Right renal cortex interstitium (tissue), 3 donors: ENCODE measurements at regions not wholly inside any gene's neighbourhood (a gene's known extent, or its start where the extent isn't known, plus 50 kb on each side); places are given as distances from the start of the nearest gene placed in this dataset.
"Not testable (repeated sequence)": the region's sequence is repeated elsewhere in the genome, so short reads cannot be mapped to it uniquely, and the experiment has no call there.

Source experiments
- DNase-seq, 3 donors: peaks; one replicate each; pipeline ENCODE4 v3.0.0-alpha.2; 2013; ENCODE audit warnings: low read depth in 3 of 3, low spot score in 2 of 3

- DNase-seq: no peak
Observed at GRCh38 chr21:20418353-20418752, 579.9 kb upstream of the NCAM2 start.

GRCh38 chr21:20419772-20420171 lies 578.4 kb upstream of the NCAM2 start:
- DNase-seq: no peak

DNA sequence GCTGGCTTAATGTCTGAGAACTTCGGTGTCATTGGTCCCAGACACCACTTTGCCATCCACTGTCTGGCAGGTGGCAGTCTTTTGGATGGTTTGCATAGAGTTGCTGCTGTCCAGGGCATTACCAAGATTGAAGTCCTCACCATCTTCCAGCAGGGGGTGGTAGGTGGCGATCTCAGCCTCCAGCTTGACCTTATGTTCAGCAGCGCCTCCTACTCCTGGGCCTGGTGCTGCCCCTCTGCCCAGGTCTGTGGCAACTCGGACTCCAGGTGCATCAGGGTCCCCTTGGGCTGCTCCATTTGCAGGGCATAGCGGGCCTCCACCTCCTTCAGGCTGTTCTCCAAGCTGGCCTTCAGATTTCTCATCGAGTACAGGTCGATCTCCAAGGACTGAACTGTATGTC lies 573.3 kb upstream of the NCAM2 start:
- DNase-seq: no peak

- no peak for DNase-seq
Observed at GRCh38 chr21:20425856-20426255, 572.4 kb upstream of the NCAM2 start.

DNA sequence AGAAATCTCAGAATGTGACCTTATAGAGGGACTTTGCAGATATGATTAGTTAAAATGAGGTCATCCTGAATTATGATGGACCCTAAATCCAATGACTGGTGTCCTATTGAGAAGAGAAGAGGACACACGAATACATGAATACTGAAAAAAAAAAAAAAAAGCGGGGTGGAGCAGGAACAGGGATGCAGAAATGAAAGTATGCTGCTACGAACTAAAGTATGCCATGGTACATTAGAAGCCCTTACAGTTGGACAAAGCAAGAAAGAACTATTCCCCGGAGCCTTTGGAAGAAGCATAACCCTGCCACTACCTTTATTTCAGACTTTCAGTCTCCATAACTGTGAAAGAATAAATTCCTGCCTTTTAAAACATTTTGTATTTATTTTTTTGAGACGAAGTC lies 557.9 kb upstream of the NCAM2 start:
- DNase-seq: no peak

GRCh38 chr21:20443558-20444155 lies 554.6 kb upstream of the NCAM2 start:
- peak; percentile 3 to 8 (median 4) for DNase-seq

- DNase-seq: no peak
Observed at GRCh38 chr21:20445971-20446370, 552.2 kb upstream of the NCAM2 start.

DNA sequence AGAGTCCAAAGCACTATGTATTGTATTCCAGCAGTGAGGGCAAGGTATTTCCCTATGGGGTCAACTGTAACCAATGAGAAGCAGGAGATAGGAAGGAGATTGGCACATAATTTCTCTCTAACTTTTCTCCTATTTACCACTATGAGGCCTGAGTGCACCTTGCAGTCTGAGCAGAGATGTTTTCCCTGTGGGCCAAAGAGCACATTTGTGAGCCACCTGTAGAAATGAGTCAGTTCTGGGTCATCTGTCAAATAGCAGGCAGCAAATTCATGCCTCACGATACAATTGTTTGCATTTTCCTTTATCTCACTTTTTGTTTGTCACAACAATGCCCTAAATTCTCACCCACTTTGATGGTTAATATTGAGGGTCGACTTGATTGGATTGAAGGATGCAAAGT lies 547.2 kb upstream of the NCAM2 start:
- DNase-seq: no peak

- no peak for DNase-seq
Observed at GRCh38 chr21:20452935-20453334, 545.3 kb upstream of the NCAM2 start.

DNA sequence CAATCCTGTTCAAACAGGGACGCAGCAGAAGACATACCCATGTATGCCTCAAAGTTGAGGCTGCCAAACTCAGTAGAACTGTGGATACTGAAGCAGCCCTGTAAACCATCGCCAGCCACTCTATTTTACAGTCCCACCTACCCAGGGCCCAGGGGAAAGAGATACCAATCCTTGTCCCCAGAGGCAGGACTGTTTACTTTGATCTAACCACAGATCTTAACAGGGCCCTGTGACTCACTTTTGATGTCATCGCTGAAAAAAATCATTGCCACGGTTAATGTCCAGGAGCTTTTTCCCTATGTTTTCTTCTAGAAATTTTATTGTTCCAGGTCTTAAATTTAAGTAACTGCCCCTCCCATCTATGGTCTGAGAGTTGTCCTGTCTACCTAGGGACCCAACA lies 538.4 kb upstream of the NCAM2 start:
- DNase-seq: no peak

DNA sequence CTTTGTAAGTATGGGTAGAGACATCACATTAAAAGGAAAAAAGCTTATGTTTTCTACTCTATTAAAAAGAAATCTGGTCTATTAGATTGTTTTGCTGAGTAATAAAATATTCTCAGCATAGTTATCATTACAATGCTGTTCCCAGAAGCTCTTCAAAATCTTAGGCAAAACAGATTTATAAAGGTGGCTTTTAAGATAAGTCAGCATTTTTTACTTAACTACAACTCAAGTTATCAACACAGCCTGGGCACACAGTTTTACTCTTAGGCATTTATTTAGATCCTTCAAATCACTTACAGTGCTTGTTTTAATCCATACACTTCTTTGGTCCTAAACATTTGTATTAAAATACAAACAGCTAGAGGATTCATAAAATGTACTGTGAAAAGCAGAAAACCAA lies 534.8 kb upstream of the NCAM2 start:
- DNase-seq: no peak

GRCh38 chr21:20469361-20469760 lies 528.8 kb upstream of the NCAM2 start:
- no peak for DNase-seq

DNA sequence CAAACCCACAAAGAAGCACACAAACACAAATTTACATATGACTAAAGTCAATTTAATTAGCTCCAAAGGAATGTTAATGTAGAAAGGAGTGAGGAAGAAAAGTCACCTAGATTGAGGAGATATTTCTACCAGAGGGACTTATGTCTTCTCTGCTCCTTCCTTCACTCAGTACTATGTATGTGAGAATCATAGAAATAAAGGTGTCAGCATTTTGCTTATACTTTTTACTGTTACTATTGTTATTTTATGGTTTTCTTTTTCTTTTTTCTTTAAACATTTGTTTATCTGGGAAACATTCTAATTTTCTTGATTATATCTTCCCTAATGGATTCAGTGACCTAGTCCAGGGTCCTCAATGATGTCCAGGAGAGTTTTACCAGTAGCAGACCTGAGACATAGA lies 511.9 kb upstream of the NCAM2 start:
- no peak for DNase-seq

DNA sequence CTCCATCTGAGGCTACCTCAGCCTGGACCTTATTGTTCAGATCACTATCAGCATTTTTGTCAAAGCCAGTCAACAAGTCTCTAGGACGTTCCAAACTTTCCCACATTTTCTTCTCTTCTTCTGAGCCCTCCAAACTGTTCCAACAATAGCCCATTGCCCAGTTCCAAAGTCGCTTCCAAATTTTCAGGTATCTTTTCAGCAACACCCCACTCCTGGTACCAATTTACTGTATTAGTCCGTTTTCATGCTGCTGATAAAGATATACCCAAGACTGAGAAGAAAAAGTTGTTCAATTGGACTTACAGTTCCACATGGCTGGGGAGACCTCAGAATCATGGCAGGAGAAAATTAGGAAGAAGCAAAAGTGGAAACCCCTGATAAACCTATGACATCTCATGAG lies 495.3 kb upstream of the NCAM2 start:
- DNase-seq: not testable (repeated sequence)

DNA sequence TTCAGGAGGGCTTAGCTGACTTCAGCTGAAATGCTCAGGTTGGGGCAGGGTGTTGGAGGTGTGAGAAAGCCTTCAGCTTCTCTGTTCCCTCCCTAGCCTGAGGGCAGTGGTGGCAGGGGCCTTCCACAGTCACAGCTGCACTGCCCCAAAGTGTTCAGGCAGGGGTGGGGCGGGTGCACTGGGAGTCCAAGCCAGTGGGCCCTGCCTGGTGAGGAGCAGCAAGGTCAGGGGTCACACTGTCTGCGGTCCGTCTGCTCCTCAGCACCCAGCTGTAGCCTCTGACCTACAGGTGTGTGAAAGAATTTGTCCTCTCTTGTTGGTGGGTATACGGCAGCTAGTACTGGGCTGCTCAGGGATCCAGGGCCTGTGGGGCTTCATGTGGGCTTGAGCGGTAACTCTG lies 490.4 kb upstream of the NCAM2 start:
- no peak for DNase-seq

- no peak for DNase-seq
Observed at GRCh38 chr21:20511216-20511880, 486.9 kb upstream of the NCAM2 start.

DNA sequence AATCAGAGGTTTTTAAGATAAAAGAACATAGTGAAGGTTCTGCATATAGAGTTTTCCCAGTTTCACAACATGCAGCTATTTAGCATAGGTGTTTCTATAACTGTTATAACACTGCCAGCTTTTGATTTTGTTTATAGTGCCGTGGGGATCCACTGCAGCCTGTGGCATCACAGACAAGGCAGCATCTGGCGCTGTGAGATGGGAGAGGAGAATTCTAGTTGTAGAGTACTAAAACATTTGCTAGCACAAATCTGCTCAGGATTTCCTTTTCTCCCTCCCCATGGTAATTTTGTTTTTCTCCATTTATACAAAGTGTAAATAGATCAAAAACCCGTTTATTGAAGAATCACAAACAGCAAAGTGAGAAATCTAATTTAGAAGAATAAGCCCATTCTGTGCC lies 482.8 kb upstream of the NCAM2 start:
- no peak for DNase-seq

- no peak for DNase-seq
Observed at GRCh38 chr21:20519076-20519475, 479.1 kb upstream of the NCAM2 start.

DNA sequence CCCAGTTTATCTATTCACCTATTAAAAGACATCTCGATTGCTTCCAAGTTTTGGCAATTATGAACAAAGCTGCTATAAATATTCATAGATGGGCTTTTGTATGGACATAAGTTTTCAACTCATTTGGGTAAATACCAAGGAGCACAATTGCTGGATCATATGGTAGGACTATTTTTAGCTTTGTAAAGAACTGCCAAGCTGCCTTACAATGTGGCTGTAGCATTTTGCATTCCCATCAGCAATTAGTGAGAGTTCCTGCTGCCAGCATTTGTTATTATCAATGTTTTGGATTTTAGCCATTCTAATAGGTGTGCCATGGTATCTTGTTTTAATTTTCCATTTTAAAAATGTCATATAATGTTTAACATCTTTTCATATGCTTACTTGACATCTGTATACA lies 475.6 kb upstream of the NCAM2 start:
- no peak for DNase-seq

DNA sequence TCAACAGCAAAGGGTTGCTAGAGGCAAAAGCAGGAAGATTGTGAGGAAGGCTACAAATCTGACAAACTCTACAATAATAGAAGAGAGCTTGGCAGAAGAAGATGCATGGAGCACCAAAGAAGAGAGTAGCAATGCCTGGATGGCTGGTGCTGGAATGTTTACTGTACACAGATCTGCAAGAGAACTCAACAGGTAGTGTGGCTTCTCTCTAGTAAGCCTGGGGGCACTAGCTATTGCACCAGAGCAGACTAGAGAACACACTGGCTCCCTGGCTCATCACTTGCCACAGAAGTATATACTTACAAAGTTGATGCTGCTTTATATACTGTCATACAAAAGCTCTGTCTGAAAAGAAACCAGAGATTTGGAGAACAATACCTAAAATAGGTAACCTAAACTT lies 475.0 kb upstream of the NCAM2 start:
- no peak for DNase-seq

DNA sequence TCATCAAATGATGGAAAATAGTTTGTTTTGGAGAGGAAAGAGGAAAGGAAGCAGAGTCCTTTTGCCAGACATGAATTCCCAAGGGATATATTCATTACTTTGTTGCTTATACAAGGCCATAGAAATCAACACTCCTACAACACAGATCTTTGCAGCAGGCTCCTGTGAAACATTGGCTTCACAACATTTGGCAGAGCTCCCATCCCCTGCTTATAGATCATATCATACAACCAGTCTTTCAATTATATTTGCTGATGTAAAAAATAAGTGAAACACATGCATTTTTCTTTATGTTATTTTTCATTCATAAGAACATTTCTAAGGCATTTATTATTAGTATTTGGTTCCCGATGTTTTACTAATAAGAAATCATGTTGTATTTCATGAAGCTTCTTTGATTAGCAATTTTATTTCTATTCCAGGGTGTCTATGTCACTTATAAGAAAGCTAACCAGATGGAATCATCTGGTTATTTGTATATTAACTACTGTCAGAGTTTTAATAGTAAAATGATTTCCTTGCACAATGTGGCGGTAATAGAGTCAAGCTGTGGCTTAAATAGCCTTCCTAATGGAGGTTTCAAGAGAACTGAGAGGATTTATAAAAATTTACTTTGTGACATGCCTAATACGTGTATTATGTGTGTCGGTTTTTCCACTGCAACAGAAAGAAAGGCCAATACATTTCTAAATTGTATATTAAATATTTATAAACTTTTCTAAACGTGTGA lies 470.3 kb upstream of the NCAM2 start:
- DNase-seq: peak in 2 of 3 donors; percentile 6 to 48

DNA sequence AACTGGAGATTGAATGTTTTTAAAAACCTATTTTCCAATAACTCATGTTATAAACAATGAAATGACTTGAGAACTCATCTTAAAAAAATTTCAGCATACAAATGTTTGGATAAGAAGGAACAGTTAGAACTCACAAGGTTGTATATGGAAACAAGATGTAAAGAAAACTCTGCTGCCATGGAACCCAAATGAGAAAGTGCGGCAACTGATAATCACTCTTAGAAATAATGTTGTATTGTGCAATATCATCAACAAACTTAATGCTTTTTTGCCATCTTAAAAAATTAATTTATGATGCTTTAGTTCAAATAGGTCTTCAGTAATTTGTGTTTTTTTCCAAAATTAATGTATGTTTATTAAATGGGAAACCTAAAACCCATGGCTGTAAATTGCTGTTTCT lies 461.1 kb upstream of the NCAM2 start:
- DNase-seq: no peak
